Endothelial cell of umbilical vein (primary cell): ENCODE measurements at regions not wholly inside any gene's neighbourhood (a gene's known extent, or its start where the extent isn't known, plus 50 kb on each side); places are given as distances from the start of the nearest gene placed in this dataset.

Experiments
- BruUV-seq: library from RNA; stranded (reverse); fragments of 400-500 nt; replicated peaks from 2 replicates; lab custom pipeline; 2021; lab: Mats Ljungman, UMichigan
- CTCF ChIA-PET: fragments of 300-600, 350-600 bp; sonication (Branson Sonifier 250); formaldehyde crosslinking; loops from one replicate; lab custom pipeline; 2021; ENCODE audit warnings: antibody characterized with exemption, inconsistent platforms; lab: Charles Lee
- POLR2A ChIA-PET: fragments of 300-600, 350-600 bp; sonication (Branson Sonifier 250); formaldehyde crosslinking; loops from one replicate; lab custom pipeline; 2021; ENCODE audit warnings: antibody characterized with exemption, inconsistent platforms; lab: Charles Lee
- DNase-seq: peaks from one replicate; pipeline ENCODE4 v3.0.0-alpha.2; 2011; ENCODE audit warnings: low read depth, low spot score
- FAIRE-seq: peaks from 2 replicates; lab custom pipeline; 2011; peaks lifted over from hg19 to GRCh38; lab: Jason Lieb, UNC
- H2AFZ ChIP-seq: 2 replicates; pipeline ENCODE4 v1.6.0; 2012; ENCODE audit warnings: low read depth, low read length, control low read depth, inconsistent platforms
- H3K27ac ChIP-seq: 2 replicates; pipeline ENCODE4 v1.5.1; 2011; ENCODE audit warnings: low read depth, mild to moderate bottlenecking, control low read depth, low read length, moderate library complexity; ENCODE audit not compliant: insufficient read depth
- H3K27me3 ChIP-seq, 2 experiments: 2 replicates each; pipeline versions ENCODE4 v1.6.0 to v1.6.1; 2011; ENCODE audit warnings: low read length in 2 of 2, mixed read lengths in 1 of 2; ENCODE audit not compliant: control insufficient read depth in 2 of 2, insufficient read depth in 2 of 2
- H3K36me3 ChIP-seq, 2 experiments: 2 replicates in 1 of 2; 3 replicates in 1 of 2; pipeline ENCODE4 v1.5.1; 2011; ENCODE audit warnings: low read length in 2 of 2, mild to moderate bottlenecking in 1 of 2, moderate library complexity in 1 of 2; ENCODE audit not compliant: control insufficient read depth in 2 of 2, insufficient read depth in 2 of 2; ENCODE audit errors: extremely low read depth in 1 of 2
- H3K4me1 ChIP-seq: 3 replicates; pipeline ENCODE4 v1.5.1; 2011; ENCODE audit warnings: mild to moderate bottlenecking, low read length; ENCODE audit not compliant: control insufficient read depth, insufficient read depth; ENCODE audit errors: extremely low read depth
- H3K4me2 ChIP-seq: 2 replicates; pipeline ENCODE4 v1.6.1; 2011; ENCODE audit warnings: low read length, control low read depth, mixed read lengths; ENCODE audit not compliant: insufficient read depth
- H3K4me3 ChIP-seq, 3 experiments: fragments of 200-600 bp in 1 of 3; sonication (generic), shearing (Covaris generic) in 1 of 3; replicated peaks in 1 of 3; 2 replicates each; pipeline ENCODE4 v1.5.1; 2011 to 2016; ENCODE audit warnings: control low read depth in 3 of 3, low read length in 3 of 3, mild to moderate bottlenecking in 2 of 3, inconsistent platforms in 1 of 3, low read depth in 1 of 3, moderate library complexity in 1 of 3; ENCODE audit not compliant: insufficient read depth in 1 of 3
- H3K79me2 ChIP-seq: 2 replicates; pipeline ENCODE4 v1.6.0; 2012; ENCODE audit warnings: low read length, inconsistent platforms; ENCODE audit not compliant: control insufficient read depth, insufficient read depth
- H3K9ac ChIP-seq: replicated peaks from 2 replicates; pipeline ENCODE3; 2011; ENCODE audit warnings: low read length, control low read depth; ENCODE audit not compliant: insufficient read depth; ENCODE audit errors: extremely low read depth
- H3K9me1 ChIP-seq: replicated peaks from 3 replicates; pipeline ENCODE4 v1.6.0; 2011; ENCODE audit warnings: mild to moderate bottlenecking, low read length; ENCODE audit not compliant: control insufficient read depth, insufficient read depth; ENCODE audit errors: extremely low read depth
- H3K9me3 ChIP-seq: replicated peaks from 2 replicates; pipeline ENCODE4 v1.5.1; 2012; ENCODE audit warnings: low read length, inconsistent platforms; ENCODE audit not compliant: control insufficient read depth, insufficient read depth
- H4K20me1 ChIP-seq: replicated peaks from 2 replicates; pipeline ENCODE3; 2011; ENCODE audit warnings: mild to moderate bottlenecking, low read length; ENCODE audit not compliant: control insufficient read depth, insufficient read depth; ENCODE audit errors: extremely low read depth
- CTCF ChIP-seq, 2 donors: IDR thresholded peaks; 1 replicate in 1 of 2; 2 replicates in 1 of 2; pipeline ENCODE4 v1.5.1; 2011; ENCODE audit warnings: low read length in 2 of 2, mild to moderate bottlenecking in 2 of 2, moderate library complexity in 2 of 2, control low read depth in 1 of 2, inconsistent platforms in 1 of 2, low read depth in 1 of 2; ENCODE audit not compliant: insufficient read depth in 1 of 2; ENCODE audit errors: extremely low read depth in 1 of 2
- EZH2 ChIP-seq: IDR thresholded peaks from 2 replicates; pipeline ENCODE4 v1.6.1; 2012; ENCODE audit warnings: borderline replicate concordance, low read depth, mild to moderate bottlenecking, moderate library complexity, low read length, inconsistent platforms; ENCODE audit not compliant: severe bottlenecking
- FOS ChIP-seq: IDR thresholded peaks from 2 replicates; pipeline ENCODE4 v1.6.1; 2011; ENCODE audit warnings: mild to moderate bottlenecking, low read length, moderate library complexity, borderline replicate concordance; ENCODE audit not compliant: insufficient read depth
- GATA2 ChIP-seq: IDR thresholded peaks from 2 replicates; pipeline ENCODE4 v1.7.0; 2011; ENCODE audit warnings: low read depth, mild to moderate bottlenecking, moderate library complexity, mixed read lengths, low read length; ENCODE audit not compliant: insufficient read length, insufficient read depth
- JUN ChIP-seq: IDR thresholded peaks from 2 replicates; pipeline ENCODE4 v1.6.1; 2011; ENCODE audit warnings: borderline replicate concordance, low read depth; ENCODE audit not compliant: insufficient read length, insufficient read depth
- MAX ChIP-seq: IDR thresholded peaks from 2 replicates; pipeline ENCODE4 v1.6.1; 2011; ENCODE audit not compliant: insufficient read depth, insufficient read length
- MYC ChIP-seq: IDR thresholded peaks from one replicate; pipeline ENCODE4 v1.6.1; 2011; ENCODE audit warnings: mild to moderate bottlenecking, low read depth, low read length
- POLR2A ChIP-seq: IDR thresholded peaks from 2 replicates; pipeline ENCODE4 v1.6.1; 2012; ENCODE audit warnings: low read depth, mild to moderate bottlenecking, control low read depth, low read length
- POLR2AphosphoS5 ChIP-seq: IDR thresholded peaks from 2 replicates; pipeline ENCODE4 v1.6.1; 2012; ENCODE audit warnings: low read depth, mild to moderate bottlenecking, control low read depth, low read length, moderate library complexity; ENCODE audit not compliant: insufficient read depth
- dilution Hi-C: fragments of 300-500 bp; cut with MboI; formaldehyde crosslinking; loops from one replicate; pipeline ENCODE4 v1.15.0; 2019; ENCODE audit warnings: low sequenced_read_pairs; ENCODE audit not compliant: extremely low pct_ligation_motif_present
- intact Hi-C: fragments of 100-400 bp; cut with micrococcal nuclease; formaldehyde crosslinking; loops from one replicate; pipeline ENCODE4 v1.10.0; 2022

- no TSS peak for BruUV-seq
- H3K4me3 ChIP-seq: no peak overlapping the region
- no peak overlapping the region for H3K9ac ChIP-seq
- no peak overlapping the region for H3K27ac ChIP-seq
- POLR2A ChIA-PET: no interaction called here
- no peaks in the 10 kb centered on the region for H3K9me3 ChIP-seq
- H4K20me1 ChIP-seq: no peaks in the 10 kb centered on the region
- FAIRE-seq (no peak), DNase-seq (no peak)
- CTCF ChIA-PET: no interaction called here
- H3K4me1 ChIP-seq: no peaks in the 10 kb centered on the region
- TF ChIP-seq FOS: no peak
- no peak for TF ChIP-seq GATA2
- H3K4me2 ChIP-seq: no peak overlapping the region
- no peaks in the 10 kb centered on the region for H3K9me1 ChIP-seq
- no peaks in the 10 kb centered on the region for H3K79me2 ChIP-seq
- no peaks in the 10 kb centered on the region for H3K36me3 ChIP-seq
- dilution Hi-C loops (no loop called here), intact Hi-C loops (no loop called here)
- H2AFZ ChIP-seq: no peak overlapping the region
- H3K27me3 ChIP-seq: no peaks in the 10 kb centered on the region
These were observed 157.7 kb upstream of the RASGEF1B start for GRCh38 chr4:81629366-81629765.

- no peaks in the 10 kb centered on the region for H3K36me3 ChIP-seq
- no peak for TF ChIP-seq MYC
- no peak for TF ChIP-seq FOS
- TF ChIP-seq GATA2: no peak
- no peak for TF ChIP-seq MAX
- TF ChIP-seq POLR2AphosphoS5: no peak
- TF ChIP-seq POLR2A: no peak
- no peak for TF ChIP-seq EZH2
- TF ChIP-seq JUN: no peak
- TF ChIP-seq CTCF (IDR thresholded peaks at IDR 0.05; ENCODE audit: extremely low read depth in 1 of 2, insufficient read depth in 1 of 2, low read depth in 1 of 2, low read length in 2 of 2): no peak
- no peak overlapping the region for H3K4me2 ChIP-seq
- dilution Hi-C loops (no loop called here), intact Hi-C loops (no loop called here)
- H3K27me3 ChIP-seq: no peaks in the 10 kb centered on the region
- H3K4me3 ChIP-seq: no peak overlapping the region
- DNase-seq (no peak), FAIRE-seq (no peak)
- no peak overlapping the region for H3K27ac ChIP-seq
- no TSS peak for BruUV-seq
- no peaks in the 10 kb centered on the region for H3K9me3 ChIP-seq
- no peaks in the 10 kb centered on the region for H4K20me1 ChIP-seq
- H2AFZ ChIP-seq: no peak overlapping the region
- CTCF ChIA-PET: no interaction called here
- H3K79me2 ChIP-seq: no peaks in the 10 kb centered on the region
- H3K9me1 ChIP-seq: peaks cover 2% of the 10 kb centered on the region
- H3K9ac ChIP-seq: no peak overlapping the region
- no peaks in the 10 kb centered on the region for H3K4me1 ChIP-seq
- POLR2A ChIA-PET: no interaction called here
These were observed 156.8 kb upstream of the RASGEF1B start for GRCh38 chr4:81628489-81628888.
